GM19438 (cell line): ENCODE measurements at regions not wholly inside any gene's neighbourhood (a gene's known extent, or its start where the extent isn't known, plus 50 kb on each side); places are given as distances from the start of the nearest gene placed in this dataset.
"Not testable (repeated sequence)": the region's sequence is repeated elsewhere in the genome, so short reads cannot be mapped to it uniquely, and the experiment has no call there.

Experiments used
- ATAC-seq: cut with Tn5 transposase; IDR thresholded peaks from one replicate; pipeline ENCODE4 v1.9.1; 2021; ENCODE audit warnings: low read depth; ENCODE audit not compliant: unreplicated experiment

GRCh38 chr14:98217530-98217929, 1054.5 kb downstream of the BCL11B start:
- ATAC-seq = no peak

DNA sequence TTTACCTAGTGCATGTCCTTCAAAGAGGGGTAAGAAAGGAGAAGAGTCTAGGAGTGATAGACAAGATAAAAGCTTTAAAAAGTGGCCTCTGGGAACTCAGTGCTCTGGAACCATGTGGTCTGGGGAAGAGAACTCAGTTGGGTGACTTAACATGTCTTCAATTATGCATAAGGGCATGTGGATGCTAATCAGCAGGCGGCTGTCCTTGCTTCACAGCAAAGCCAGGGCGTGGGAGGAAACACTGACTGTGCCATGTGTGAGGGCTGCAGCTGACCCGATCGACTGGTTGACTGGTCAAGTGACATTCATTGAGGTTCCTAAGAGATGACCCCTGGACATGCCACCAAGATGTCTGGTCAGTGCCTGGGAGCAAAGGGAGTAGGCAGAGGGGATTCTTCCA, 1053.8 kb downstream of the BCL11B start:
- ATAC-seq = no peak

DNA sequence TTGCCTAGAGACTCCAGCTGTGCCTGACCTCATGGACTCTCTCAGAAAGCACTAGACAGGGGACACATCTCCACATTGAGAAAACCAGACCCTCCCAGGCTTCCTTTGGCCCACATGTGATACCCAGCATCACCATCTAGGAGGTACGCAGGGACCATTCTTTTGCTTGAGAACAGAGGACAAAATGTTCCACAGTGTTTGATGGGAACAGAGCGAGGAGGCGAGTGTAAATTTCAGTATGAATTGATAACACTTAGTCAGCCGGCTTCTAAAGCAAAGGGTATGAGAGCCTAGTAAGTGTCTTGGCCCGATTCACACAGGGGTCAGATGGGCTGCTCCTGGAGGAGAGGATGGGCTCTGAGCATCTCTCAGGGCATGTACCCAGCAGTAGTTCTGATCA, 1052.4 kb downstream of the BCL11B start:
- no peak for ATAC-seq

DNA sequence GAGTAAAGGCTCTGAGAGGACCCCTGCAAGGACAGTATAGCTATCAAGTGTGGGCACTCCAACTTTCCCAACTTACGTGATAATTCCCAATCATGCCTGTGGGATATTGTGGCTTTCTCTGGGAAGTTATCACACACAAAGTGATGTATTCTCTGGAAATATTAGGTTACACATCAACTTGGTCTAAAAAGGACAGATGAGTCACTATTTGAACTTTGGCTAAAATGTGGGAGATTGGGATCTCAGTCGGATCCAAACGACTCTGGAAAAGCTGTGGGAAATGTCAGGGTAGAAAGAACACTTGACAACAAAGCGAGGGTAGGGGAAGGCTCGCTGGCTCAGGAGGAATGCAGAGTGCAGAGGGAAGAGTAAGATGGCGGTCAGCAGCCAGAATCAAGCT, 1048.9 kb downstream of the BCL11B start:
- no peak for ATAC-seq

- ATAC-seq = not testable (repeated sequence)
Measured at GRCh38 chr14:98223710-98224109, 1048.3 kb downstream of the BCL11B start.

GRCh38 chr14:98226411-98226810, 1045.6 kb downstream of the BCL11B start:
- no peak for ATAC-seq

DNA sequence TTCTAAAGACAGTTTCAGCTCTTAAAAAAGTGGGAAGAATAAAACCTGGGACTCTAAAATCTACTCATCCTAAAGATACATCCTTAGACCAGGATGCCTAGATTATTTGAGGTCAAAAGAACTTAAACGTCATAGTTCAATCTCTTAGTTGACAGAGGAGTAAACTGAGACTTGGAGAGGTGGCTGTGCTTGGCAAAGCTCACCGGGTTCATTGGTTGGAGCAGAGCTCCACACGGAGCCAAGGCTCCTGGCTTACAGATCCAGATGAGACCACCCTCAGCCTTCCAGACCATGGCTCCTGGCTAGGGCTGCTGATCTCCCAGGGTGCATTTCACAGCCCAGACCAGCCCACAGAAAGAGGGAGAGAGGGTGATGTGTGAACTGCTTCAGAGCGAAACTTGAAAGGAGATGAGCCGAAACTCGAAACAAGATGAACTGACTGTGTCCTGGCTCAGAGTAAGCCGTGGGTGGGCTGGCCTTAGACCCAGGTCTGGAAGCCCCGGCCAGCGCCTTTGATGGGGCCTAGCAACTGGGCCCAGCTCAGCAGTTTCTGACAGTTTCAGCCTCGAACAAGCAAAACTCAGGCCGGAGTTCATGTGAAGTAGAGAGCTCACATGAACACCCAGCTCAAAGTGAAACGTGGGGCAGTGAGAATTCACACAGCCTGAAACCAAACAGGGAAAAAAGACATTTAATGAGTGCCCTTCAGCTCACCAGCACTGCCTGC, 1044.8 kb downstream of the BCL11B start:
- no peak for ATAC-seq

DNA sequence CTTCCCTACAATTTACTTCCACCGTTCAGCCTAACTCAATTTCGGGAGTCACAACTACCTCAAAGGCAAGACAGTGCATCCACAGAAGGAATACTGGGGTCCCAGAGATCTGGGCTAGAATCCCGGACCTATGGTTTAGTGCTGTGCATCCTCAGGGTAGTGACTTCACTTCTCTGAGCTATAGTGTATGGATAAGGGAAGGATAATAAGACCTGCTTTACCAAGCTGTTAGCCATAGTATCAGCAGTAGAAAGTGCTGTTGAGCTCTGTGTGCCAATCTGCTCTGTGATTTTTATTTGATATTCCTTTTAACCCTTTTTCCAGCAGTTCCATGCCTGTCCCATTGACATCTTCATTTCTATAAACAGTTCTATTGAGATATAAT, 1044.3 kb downstream of the BCL11B start:
- no peak for ATAC-seq

DNA sequence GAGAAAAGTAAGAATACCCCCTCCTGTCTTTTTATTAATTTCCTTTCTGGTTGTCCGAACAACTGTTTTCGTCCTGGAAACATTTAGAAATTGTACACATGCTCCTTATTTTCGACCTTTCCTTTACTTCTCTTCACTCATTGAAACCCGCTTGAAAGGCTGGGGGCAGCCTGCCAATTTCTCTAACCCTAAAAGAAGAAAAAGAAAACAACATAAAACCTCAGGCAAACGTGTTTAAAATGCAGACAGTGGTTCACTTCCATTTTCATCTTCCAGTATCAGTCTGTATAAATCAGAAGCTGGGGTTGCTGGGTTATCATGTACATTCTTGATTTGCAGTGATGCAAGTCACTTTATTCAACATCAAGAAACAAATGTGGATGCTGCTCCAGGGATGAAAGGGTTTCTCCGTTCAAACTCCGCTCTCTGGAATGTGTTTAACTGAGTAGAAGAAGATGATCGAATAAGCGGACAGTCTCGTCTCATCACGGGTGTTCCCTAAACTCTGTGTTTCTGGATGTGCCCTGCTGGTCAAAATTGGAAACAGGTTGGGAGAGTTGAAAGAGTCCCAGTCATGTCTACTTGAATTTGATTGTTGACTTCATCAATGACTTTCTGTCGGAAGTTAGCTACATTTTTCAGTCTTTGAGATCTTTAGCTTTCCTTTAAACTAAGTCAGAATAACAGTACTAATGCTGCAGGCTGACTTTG, 1042.2 kb downstream of the BCL11B start:
- ATAC-seq = no peak

- no peak for ATAC-seq
Measured at GRCh38 chr14:98230411-98230810, 1041.6 kb downstream of the BCL11B start.

DNA sequence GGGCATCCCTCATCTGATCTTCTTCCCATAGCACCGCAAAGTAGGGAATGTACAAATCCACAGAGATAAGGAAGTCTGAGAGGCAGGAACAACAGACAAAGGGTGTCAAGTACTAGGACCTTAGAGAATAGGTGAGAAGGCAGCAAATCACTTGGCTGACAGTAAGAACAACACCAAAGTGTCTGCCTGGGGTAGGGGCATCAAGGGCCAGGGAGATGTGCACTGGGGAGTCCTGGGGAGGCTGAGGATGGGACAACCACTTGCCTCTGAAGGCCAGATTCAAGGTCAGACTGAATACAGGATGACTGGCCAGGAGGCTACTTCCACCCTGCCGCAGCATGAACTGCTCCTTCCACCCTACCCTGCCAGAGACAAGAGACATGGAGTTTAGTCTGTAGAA, 1040.8 kb downstream of the BCL11B start:
- no peak for ATAC-seq

DNA sequence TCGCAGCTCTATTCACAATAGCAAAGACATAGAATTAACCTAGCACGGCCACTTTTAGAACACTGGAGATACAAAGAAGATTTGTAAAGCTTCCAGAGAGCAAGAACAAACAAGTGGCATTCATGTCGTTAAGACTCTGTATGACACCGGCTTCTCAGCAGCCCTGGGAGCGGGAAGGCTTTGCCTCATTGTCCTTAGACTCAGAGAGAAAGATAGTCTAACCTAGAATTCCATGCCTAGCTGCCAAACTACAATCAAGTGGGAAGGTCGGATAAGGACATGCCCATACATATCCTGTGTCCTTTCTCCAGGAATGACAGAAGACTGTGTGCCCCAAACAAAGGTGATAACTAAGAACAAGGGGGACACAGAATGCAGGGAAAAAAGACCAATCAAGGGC, 1038.3 kb downstream of the BCL11B start:
- ATAC-seq = no peak

DNA sequence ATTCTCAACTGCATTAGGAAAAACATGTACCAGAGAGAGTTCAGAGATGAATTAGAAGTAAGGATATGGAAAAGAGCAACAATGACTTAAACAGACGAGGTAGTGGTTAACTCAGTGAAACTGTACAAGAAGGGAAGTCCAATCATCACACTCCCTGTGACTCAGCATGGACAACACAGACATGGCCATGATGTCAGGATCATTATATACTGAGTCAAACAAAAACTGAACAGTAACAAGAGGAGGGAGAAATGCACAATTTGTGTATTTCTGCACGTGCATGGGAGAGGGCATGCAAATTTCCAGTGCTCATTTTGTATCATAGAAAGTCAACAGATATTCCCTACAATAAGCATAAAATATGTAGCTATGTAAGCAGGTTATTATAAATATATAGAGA, 1037.8 kb downstream of the BCL11B start:
- no peak for ATAC-seq

- no peak for ATAC-seq
Measured at GRCh38 chr14:98236314-98236713, 1035.7 kb downstream of the BCL11B start.

GRCh38 chr14:98237939-98238338, 1034.1 kb downstream of the BCL11B start:
- ATAC-seq = no peak

DNA sequence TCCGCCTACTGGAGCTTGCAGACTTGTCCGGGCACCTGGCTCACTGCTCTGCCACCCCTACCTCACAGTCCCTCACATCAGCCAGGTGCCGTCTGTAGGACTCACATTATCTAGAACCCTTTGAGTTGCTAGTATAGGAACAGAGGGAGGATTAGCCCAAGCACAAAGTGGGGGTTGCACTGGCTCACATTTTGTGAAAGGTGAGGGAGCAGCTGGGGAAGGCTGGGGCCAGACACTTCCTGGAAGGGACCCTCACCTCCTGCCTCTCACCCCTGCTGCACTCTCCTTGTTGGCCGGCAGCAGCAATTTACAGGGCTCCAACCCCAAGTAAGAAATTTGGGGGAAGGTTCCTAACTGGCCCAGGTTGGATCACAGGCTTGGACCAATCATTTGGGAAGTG, 1031.6 kb downstream of the BCL11B start:
- ATAC-seq = no peak

DNA sequence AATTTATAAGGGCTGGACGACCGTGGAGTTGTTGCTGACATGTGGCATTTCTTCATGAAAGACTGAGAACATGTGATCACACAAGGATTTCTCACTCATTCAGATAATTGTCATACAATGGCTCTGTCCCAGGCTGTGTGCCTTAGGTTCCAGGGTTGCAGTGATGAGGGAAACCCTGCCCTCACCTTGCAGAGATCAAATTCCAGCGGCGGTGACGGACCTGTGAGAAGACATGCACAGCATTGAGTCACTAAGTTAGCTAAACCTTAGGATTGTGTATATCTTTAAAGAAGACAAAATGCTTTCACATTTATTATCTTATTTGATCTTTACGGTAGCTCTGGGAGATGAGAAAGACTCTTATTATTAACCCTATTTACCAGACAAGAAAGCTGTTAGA, 1029.1 kb downstream of the BCL11B start:
- ATAC-seq = no peak

DNA sequence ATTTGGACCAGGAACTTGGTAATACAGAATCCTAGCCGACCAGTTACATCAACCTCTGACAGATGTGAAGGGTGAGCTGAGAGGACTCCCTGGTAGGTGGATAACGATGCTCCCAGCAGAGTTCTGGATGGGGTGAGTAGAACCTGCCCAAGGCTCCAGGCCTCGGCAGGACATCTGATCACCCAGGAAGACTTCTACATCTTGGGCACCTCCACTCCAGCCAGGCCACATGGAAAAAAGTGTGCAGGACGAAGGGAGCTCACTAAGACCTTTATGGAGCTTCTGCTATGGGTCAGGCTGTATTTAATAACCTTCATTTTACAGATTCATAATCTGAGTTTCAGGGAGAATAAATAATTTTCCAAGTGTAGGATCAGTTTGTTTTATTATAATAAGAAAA, 1028.7 kb downstream of the BCL11B start:
- ATAC-seq = no peak

DNA sequence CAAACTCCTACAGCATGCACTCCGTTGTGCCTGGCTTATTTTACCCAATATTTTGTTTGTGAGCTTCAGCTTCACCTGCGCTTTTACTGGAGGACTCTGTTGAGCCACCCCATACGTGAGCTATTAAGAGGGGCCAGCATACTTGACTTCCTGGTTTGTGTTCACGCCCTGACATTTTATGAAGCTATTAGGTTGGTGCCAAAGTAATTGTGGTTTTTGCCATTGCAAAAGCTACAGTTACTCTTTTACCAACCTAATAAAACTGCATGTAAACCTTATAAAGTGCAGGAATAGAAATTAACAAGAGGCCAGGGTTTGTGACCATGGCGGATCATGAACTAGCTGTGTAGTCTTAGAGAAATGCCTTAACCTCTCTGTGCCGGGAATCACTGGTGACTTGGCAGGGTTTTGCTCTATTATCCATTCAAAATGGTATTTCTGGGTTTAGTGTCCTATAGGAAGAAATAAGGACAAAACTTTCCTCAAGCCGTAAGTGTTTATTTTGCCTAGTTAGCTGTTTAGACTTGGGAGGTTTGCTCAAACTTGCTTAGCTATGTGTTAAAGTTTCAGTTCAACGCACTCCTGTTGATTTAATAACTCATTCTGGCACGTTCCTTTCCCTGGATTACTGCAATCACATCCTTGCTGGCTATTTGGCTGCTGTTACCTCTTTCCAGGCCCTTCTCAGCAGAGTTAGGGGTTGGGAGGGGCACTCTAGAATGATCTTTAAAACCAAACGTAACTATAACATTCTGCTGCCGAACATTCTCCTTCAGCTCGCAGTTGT, 1027.6 kb downstream of the BCL11B start:
- no peak for ATAC-seq

DNA sequence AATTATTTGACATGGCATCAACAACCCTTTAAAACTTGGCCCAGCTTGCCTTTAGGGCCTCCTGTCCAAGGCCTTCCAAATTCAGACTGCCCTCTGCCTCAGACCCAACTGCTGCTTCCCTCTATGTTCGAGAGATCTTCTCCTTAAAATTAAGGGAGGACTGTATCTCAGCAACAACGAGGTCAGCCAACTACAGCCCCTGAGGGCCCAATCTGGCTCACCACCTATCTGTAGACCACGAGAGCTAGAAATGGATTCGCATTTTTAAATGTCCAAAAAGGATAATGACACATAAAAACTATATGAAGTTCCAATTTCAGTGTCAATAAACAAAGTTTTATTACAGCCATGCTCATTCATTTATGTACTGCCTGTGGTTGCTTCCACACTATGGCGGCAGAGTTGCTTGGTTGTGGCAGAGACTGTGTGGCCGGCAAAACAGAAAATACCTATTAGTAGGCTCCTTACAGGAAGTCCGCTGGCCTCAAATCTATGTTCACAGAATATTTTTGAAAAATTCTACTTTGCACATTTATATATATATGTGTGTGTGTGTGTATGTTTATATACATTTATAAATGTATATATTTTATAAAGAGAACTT, 1026.9 kb downstream of the BCL11B start:
- no peak for ATAC-seq

- ATAC-seq = no peak
Measured at GRCh38 chr14:98249057-98249456, 1022.9 kb downstream of the BCL11B start.
